GM13976 (cell line): ENCODE measurements at regions not wholly inside any gene's neighbourhood (a gene's known extent, or its start where the extent isn't known, plus 50 kb on each side); places are given as distances from the start of the nearest gene placed in this dataset.

Experiments used
- DNase-seq: peaks from one replicate; pipeline ENCODE4 v3.0.0; 2012; ENCODE audit warnings: low spot score
- in situ Hi-C: fragments of 300-500 bp; cut with MboI; formaldehyde crosslinking; loops from one replicate; pipeline ENCODE4 v1.12.0; 2022; ENCODE audit warnings: low sequenced_read_pairs, mixed read lengths, inconsistent platforms; ENCODE audit not compliant: unreplicated experiment
- TF ChIP-seq, protein P1 (sequence below): IDR thresholded peaks from 2 replicates; pipeline ENCODE4 v1.5.1; 2012; ENCODE audit warnings: borderline replicate concordance, mild to moderate bottlenecking; ENCODE audit not compliant: insufficient read depth; ENCODE audit errors: extremely low read depth, missing control alignments, control extremely low read depth

DNA sequence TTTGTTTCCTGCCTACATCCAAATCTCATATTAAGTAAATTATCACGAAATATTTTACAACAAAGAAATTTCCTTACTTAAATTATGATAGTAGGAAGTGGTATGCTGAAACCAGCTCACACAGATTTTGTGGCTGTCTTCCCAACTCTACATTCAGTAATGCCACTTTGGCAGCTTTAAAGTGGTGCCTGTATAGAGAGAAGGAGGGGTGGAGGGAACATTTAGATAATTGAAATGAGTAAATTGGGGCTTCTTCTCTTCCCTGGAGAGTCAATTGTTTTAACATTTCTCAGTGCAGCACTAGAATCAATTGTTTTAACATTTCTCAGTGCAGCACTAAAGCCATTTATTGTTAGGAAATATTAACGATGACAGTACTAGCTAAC is 1323.1 kb downstream of the PCDH7 start:
- TF ChIP-seq, protein P1, sequence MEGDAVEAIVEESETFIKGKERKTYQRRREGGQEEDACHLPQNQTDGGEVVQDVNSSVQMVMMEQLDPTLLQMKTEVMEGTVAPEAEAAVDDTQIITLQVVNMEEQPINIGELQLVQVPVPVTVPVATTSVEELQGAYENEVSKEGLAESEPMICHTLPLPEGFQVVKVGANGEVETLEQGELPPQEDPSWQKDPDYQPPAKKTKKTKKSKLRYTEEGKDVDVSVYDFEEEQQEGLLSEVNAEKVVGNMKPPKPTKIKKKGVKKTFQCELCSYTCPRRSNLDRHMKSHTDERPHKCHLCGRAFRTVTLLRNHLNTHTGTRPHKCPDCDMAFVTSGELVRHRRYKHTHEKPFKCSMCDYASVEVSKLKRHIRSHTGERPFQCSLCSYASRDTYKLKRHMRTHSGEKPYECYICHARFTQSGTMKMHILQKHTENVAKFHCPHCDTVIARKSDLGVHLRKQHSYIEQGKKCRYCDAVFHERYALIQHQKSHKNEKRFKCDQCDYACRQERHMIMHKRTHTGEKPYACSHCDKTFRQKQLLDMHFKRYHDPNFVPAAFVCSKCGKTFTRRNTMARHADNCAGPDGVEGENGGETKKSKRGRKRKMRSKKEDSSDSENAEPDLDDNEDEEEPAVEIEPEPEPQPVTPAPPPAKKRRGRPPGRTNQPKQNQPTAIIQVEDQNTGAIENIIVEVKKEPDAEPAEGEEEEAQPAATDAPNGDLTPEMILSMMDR = no peak
- no peak for DNase-seq
- in situ Hi-C loops = no loop called here

DNA sequence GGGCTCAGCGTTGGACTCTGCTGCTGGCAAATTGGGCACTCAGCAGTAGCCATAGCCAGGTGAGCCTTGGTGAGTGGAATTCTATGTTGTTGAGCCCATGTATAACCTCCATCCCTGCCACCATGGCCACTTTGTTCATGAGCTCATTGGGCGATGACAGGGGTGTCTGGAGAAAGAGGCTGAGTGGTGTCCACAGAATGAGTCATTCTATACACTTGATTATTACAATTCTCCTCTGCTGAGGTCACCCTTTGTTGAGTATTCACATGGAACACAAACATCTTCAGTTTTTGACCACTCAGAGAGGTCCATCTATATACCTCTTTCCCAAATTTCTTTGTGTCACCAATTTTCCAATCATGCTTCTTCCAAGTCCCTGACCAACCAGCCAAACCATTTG is 1341.7 kb downstream of the PCDH7 start:
- in situ Hi-C loops = no loop called here
- no peak for DNase-seq
- TF ChIP-seq, protein P1 = no peak

DNA sequence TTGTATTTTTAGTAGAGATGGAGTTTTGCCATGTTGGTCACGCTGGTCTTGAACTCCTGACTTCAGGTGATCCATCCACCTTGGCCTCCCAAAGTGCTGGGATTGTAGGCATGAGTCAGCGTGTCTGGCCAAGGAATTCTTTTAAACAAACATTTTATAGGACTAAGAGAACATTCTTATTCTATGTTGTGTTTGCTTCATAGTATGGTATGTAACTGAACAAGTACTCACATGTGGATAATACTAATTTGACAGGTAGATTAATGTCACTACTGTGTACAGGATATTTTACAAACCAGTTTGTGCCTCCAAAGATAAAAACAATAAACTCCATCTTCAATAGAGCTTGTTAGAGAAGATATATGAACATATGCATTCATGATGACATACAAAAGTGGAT is 1353.4 kb downstream of the PCDH7 start:
- DNase-seq = no peak
- TF ChIP-seq, protein P1 = no peak
- in situ Hi-C loops = no loop called here

DNA sequence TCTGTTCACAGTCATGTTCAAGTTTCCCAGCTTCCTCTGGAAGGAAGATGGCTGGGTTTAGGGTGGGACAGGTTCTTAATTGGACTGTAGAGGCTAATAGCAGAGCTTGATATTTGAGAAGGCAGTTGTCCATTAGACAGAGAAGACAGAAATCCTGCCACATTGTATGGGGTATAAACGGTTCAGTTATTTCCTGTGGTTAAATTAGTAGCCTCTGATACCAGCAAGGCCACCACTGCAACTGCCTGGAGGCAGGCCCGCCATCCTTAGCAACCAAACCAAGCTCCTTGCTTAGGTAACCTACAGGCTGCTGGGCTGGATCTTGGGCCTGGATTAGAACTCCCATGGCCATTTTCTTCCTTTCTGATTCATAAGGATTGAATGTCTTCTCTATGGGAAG is 1367.0 kb downstream of the PCDH7 start:
- in situ Hi-C loops = no loop called here
- DNase-seq = no peak
- TF ChIP-seq, protein P1 = no peak

DNA sequence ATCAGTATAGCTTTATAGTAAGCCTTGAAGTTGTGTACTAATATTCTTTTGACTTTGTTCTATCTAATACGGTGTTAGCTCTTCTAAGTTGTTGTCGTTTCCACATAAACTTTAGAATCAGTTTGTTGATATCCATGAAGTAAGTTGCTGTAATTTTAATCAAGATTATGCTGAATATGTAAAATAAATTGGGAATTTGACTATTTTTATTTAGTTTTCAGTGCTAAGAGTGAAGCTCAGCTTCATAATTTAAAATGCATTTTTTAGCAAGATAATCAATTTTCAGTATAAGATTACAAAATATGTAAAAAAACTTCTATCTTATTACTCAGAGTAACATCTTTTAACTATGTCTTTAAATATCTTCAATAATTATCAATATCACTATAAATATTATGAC is 1374.8 kb downstream of the PCDH7 start:
- no peak for DNase-seq
- TF ChIP-seq, protein P1 = no peak
- in situ Hi-C loops = no loop called here

DNA sequence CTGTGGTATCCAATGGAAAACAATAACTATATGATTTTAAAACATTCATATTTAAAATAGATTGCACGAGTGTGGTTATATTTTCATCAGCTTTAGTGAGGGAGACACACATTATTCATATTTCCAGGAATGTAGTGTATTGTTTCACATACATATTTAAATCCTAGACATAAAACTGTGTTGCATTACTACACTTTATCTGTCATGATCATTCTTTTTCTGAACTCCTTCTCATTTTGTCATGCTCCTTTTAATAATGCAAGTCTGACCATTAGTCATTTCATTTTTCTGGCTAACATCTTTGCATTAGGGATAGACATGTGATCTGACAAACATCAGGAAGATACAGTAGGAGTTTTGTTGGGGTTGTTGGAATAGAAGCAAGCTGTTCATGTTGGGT is 1382.7 kb downstream of the PCDH7 start:
- TF ChIP-seq, protein P1 = no peak
- in situ Hi-C loops = no loop called here
- DNase-seq = no peak

DNA sequence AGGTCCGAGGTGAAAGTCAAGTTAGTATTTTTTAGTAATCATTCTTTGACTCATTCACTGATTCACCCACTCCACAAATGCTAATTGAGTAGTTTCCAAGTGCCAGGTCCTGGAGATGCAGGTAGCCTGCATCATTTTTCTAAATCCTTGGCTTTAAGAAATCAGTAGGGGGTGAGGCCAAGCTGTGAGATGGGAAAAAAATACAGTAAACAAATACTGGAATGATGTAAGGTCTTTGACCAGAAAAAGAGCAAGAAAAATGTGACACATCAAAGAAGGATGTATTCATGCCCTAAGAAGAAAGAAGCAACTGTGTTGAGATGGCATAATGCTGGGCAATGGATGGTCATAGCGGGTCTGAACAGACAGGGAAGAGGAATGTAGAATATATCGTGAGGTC is 1386.6 kb downstream of the PCDH7 start:
- in situ Hi-C loops = no loop called here
- TF ChIP-seq, protein P1 = no peak
- DNase-seq = no peak
